ENCODE measurements at regions not wholly inside any gene's neighbourhood (a gene's known extent, or its start where the extent isn't known, plus 50 kb on each side); places are given as distances from the start of the nearest gene placed in this dataset.

- no peak overlapping the region for H3K4me3 Mint-ChIP-seq (ENCODE audit: unreplicated experiment)
- DNase-seq (ENCODE audit: extremely low spot score, unreplicated experiment): no peak
- TF ChIP-seq, protein P1, sequence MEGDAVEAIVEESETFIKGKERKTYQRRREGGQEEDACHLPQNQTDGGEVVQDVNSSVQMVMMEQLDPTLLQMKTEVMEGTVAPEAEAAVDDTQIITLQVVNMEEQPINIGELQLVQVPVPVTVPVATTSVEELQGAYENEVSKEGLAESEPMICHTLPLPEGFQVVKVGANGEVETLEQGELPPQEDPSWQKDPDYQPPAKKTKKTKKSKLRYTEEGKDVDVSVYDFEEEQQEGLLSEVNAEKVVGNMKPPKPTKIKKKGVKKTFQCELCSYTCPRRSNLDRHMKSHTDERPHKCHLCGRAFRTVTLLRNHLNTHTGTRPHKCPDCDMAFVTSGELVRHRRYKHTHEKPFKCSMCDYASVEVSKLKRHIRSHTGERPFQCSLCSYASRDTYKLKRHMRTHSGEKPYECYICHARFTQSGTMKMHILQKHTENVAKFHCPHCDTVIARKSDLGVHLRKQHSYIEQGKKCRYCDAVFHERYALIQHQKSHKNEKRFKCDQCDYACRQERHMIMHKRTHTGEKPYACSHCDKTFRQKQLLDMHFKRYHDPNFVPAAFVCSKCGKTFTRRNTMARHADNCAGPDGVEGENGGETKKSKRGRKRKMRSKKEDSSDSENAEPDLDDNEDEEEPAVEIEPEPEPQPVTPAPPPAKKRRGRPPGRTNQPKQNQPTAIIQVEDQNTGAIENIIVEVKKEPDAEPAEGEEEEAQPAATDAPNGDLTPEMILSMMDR (IDR thresholded peaks at IDR 0.05): no peak
- H3K27me3 Mint-ChIP-seq (ENCODE audit: unreplicated experiment): no peaks in the 10 kb centered on the region
- H3K27ac Mint-ChIP-seq (ENCODE audit: unreplicated experiment): no peak overlapping the region
- H3K36me3 Mint-ChIP-seq (ENCODE audit: unreplicated experiment): no peaks in the 10 kb centered on the region
- no peaks in the 10 kb centered on the region for H3K4me1 Mint-ChIP-seq (ENCODE audit: unreplicated experiment)
- H3K9me3 Mint-ChIP-seq (ENCODE audit: unreplicated experiment): no peaks in the 10 kb centered on the region
These were observed 199.6 kb upstream of the SEMA3A start for GRCh38 chr7:84394219-84394618.

DNA sequence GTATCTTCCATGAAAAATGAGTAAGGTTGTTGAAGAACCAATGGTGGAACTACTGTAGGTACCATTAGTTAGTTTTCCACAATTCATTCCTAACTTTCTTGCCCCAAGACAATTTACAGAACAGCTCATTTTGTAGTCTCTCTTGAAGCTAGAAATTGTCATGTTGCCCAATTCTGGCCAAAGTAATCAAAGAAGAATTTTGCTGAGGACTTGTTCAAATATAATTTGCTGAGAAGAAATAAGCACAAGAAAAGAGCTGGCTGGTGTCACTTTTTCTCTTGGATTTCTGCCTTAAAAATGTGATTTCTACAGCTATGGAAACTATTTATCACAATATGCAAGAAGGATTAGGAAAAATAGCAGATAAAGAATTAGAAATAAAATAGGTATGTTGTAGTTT lies 199.2 kb upstream of the SEMA3A start:
- Mint-ChIP-seq H3K36me3 (ENCODE audit: unreplicated experiment) (no peaks in the 10 kb centered on the region), H3K27ac (ENCODE audit: unreplicated experiment) (no peak overlapping the region), H3K9me3 (ENCODE audit: unreplicated experiment) (no peaks in the 10 kb centered on the region), H3K27me3 (ENCODE audit: unreplicated experiment) (no peaks in the 10 kb centered on the region), H3K4me3 (ENCODE audit: unreplicated experiment) (no peak overlapping the region), H3K4me1 (ENCODE audit: unreplicated experiment) (no peaks in the 10 kb centered on the region)
- no peak for DNase-seq (ENCODE audit: extremely low spot score, unreplicated experiment)
- TF ChIP-seq, protein P1 (IDR thresholded peaks at IDR 0.05): no peak

DNA sequence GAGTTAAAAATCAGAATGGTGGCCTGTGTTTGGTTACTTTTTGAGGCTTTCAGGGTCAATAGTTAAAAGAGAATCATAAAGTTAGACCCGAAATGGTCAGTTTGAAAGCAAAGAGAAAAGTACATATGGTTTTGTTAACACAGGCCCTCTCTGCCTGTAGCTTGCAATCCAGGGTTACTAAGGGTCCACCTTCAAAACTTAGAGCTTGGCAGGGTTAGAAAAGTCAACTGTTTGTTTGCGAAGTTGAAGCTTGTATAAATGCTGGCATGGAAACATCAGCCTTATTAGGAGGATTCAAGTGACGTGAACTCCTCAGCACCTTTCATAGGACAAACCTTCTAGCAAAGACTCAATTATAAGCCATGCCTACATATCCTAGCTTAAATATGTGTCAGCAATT lies 196.3 kb upstream of the SEMA3A start:
- H3K9me3 Mint-ChIP-seq (ENCODE audit: unreplicated experiment): peaks cover under 1% of the 10 kb centered on the region
- H3K27ac Mint-ChIP-seq (ENCODE audit: unreplicated experiment): no peak overlapping the region
- DNase-seq (ENCODE audit: extremely low spot score, unreplicated experiment): no peak
- no peaks in the 10 kb centered on the region for H3K27me3 Mint-ChIP-seq (ENCODE audit: unreplicated experiment)
- no peak overlapping the region for H3K4me3 Mint-ChIP-seq (ENCODE audit: unreplicated experiment)
- TF ChIP-seq, protein P1 (IDR thresholded peaks at IDR 0.05): no peak
- H3K36me3 Mint-ChIP-seq (ENCODE audit: unreplicated experiment): no peaks in the 10 kb centered on the region
- H3K4me1 Mint-ChIP-seq (ENCODE audit: unreplicated experiment): no peaks in the 10 kb centered on the region

GRCh38 chr7:84389242-84389641 lies 194.7 kb upstream of the SEMA3A start:
- H3K27ac Mint-ChIP-seq (ENCODE audit: unreplicated experiment): no peak overlapping the region
- no peaks in the 10 kb centered on the region for H3K4me1 Mint-ChIP-seq (ENCODE audit: unreplicated experiment)
- H3K27me3 Mint-ChIP-seq (ENCODE audit: unreplicated experiment): no peaks in the 10 kb centered on the region
- peaks cover 5% of the 10 kb centered on the region for H3K9me3 Mint-ChIP-seq (ENCODE audit: unreplicated experiment)
- no peak overlapping the region for H3K4me3 Mint-ChIP-seq (ENCODE audit: unreplicated experiment)
- TF ChIP-seq, protein P1 (IDR thresholded peaks at IDR 0.05): no peak
- H3K36me3 Mint-ChIP-seq (ENCODE audit: unreplicated experiment): no peaks in the 10 kb centered on the region
- no peak for DNase-seq (ENCODE audit: extremely low spot score, unreplicated experiment)

DNA sequence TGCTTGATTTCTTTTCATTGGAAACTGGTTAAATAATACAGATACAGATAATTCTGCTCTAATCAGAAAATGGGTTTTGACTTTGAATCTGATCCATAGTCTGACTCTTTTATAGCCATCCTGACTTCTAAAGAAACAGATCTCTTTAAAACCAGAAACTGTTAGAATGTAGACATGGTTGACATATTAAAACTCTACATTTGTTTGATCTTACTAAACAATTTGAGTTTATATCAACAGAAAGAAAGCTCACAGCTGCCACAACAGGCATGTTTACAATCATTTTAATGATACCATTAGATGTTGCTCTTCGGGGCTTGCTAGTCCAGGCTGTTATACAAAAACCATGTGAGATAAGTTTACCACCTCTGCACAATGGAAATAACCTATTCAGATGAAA lies 193.0 kb upstream of the SEMA3A start:
- TF ChIP-seq, protein P1 (IDR thresholded peaks at IDR 0.05): no peak
- H3K4me1 Mint-ChIP-seq (ENCODE audit: unreplicated experiment): no peaks in the 10 kb centered on the region
- no peak overlapping the region for H3K4me3 Mint-ChIP-seq (ENCODE audit: unreplicated experiment)
- no peaks in the 10 kb centered on the region for H3K27me3 Mint-ChIP-seq (ENCODE audit: unreplicated experiment)
- DNase-seq (ENCODE audit: extremely low spot score, unreplicated experiment): no peak
- H3K9me3 Mint-ChIP-seq (ENCODE audit: unreplicated experiment): peaks cover 5% of the 10 kb centered on the region
- no peak overlapping the region for H3K27ac Mint-ChIP-seq (ENCODE audit: unreplicated experiment)
- no peaks in the 10 kb centered on the region for H3K36me3 Mint-ChIP-seq (ENCODE audit: unreplicated experiment)

All from osteocyte (in vitro differentiated cells).